ENCODE measurements at regions not wholly inside any gene's neighbourhood (a gene's known extent, or its start where the extent isn't known, plus 50 kb on each side); places are given as distances from the start of the nearest gene placed in this dataset.
"Not testable (repeated sequence)": the region's sequence is repeated elsewhere in the genome, so short reads cannot be mapped to it uniquely, and the experiment has no call there.

DNA sequence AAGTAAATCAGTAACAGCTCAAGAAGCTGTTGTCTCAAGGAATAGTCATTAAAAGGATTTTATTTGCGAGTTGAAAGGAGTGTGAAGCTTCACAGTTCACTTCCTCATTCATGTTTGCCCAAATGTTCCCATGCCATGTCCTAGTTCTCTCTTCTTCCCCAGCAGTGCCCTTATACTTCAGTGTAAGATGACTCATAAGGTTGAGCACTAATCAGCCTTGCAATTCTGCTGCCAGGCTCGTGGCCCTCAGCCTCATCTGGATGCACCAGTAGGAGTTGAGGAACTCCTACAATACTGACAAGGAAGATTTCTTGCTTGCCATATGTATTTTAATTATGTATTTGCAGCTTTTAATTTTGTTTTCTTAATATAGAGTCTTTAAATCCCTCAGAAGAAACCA is 1980.4 kb downstream of the SUCLG1 start:
- Histone ChIP-seq H3K9me3 (ENCODE audit: control insufficient read depth, insufficient read depth, low read length) (no peaks in the 10 kb centered on the region), H3K9ac (ENCODE audit: low read depth, low read length) (no peak overlapping the region), H3K36me3 (ENCODE audit: insufficient read depth, low read length) (no peaks in the 10 kb centered on the region), H3K4me1 (ENCODE audit: insufficient read depth, low read length) (no peaks in the 10 kb centered on the region)

DNA sequence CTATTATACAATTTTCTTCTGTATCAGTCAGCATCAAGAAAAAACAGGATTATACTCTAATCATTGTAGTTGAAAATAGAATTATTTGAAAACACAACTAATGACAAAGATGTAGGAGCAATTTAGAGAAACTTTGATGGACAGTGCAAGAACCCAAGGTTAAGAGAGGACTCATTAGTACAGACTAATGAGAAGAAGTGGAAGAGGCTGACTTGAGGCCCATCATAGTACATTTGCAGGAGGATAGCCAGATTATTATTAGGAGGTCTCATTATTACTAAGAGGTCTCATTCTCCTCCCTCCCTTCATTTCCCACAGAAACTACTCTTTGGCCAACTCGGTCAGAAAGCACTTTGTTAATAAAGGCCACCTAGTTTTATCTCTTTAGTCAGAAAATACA is 1983.0 kb downstream of the SUCLG1 start:
- no peaks in the 10 kb centered on the region for H3K4me1 ChIP-seq (ENCODE audit: insufficient read depth, low read length)
- H3K9ac ChIP-seq (ENCODE audit: low read depth, low read length), result no peak overlapping the region

DNA sequence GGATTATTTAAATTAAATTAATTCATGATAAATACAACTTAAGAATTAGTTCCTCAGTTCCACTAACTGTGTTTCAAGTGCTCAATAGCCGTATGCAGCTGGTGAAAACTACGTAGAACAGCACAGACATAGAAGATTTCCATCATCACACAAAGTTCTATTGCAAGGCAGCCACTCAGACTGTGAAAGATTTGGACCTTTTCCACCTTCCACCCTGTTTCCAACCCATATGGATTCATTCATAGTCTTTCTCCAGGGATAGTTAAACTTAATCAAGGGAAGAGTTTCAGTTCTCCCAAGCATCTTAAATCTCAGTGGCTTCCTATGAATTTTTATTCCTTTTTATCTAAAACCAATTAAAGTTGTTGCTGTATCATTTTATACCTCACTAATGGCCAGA is 2030.8 kb downstream of the SUCLG1 start:
- Histone ChIP-seq H3K4me1 (ENCODE audit: insufficient read depth, low read length) (no peaks in the 10 kb centered on the region), H3K36me3 (ENCODE audit: insufficient read depth, low read length) (no peaks in the 10 kb centered on the region), H3K9me3 (ENCODE audit: control insufficient read depth, insufficient read depth, low read length) (no peaks in the 10 kb centered on the region), H3K9ac (ENCODE audit: low read depth, low read length) (no peak overlapping the region)

More for the DNA sequence above, 1983.0 kb downstream of the SUCLG1 start:
- Histone ChIP-seq H3K36me3 (ENCODE audit: insufficient read depth, low read length) (no peaks in the 10 kb centered on the region), H3K9me3 (ENCODE audit: control insufficient read depth, insufficient read depth, low read length) (no peaks in the 10 kb centered on the region)

DNA sequence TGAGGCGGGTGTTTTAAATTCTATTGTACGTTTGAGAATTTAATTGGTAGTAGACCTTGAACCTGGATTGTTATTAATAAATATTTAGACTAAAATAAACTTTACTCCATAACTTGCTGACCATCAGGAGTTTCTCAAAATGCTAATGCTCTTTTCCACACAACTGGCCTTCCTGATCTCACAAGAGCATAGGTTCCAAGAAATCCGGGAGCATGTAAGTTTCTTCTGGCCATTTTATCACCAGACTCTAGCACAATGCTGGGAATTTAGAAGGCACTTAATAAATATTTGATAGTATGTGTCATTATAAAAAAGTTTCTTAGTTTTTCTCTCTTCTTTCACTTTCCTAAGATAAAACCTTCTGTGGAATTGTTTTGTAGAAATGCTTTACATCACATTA is 2047.1 kb downstream of the SUCLG1 start:
- H3K9ac ChIP-seq (ENCODE audit: low read depth, low read length), result no peak overlapping the region

DNA sequence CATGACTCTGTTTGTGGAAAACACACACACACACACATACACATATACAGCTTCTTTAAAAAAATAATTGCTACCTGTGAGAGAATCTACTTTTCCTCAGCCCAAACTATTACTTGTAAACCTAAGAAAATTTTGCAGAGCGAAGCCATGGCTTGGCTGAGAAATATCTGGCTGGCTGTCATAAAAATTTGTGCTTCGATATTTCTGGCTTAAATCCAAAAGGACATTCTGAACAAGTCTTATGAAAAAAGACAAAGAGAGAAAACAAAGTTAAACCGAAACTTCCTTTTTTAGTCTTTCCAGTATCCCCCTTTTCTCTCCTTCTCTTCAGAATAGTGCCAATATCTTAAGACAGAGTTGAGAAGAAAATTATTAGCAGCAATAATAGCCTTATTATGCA is 2048.0 kb downstream of the SUCLG1 start:
- H3K9ac ChIP-seq (ENCODE audit: low read depth, low read length), result no peak overlapping the region
- no peaks in the 10 kb centered on the region for H3K4me1 ChIP-seq (ENCODE audit: insufficient read depth, low read length)
- no peaks in the 10 kb centered on the region for H3K9me3 ChIP-seq (ENCODE audit: control insufficient read depth, insufficient read depth, low read length)
- H3K36me3 ChIP-seq (ENCODE audit: insufficient read depth, low read length), result no peaks in the 10 kb centered on the region

More for the DNA sequence above, 2047.1 kb downstream of the SUCLG1 start:
- no peaks in the 10 kb centered on the region for H3K9me3 ChIP-seq (ENCODE audit: control insufficient read depth, insufficient read depth, low read length)
- no peaks in the 10 kb centered on the region for H3K36me3 ChIP-seq (ENCODE audit: insufficient read depth, low read length)
- no peaks in the 10 kb centered on the region for H3K4me1 ChIP-seq (ENCODE audit: insufficient read depth, low read length)

DNA sequence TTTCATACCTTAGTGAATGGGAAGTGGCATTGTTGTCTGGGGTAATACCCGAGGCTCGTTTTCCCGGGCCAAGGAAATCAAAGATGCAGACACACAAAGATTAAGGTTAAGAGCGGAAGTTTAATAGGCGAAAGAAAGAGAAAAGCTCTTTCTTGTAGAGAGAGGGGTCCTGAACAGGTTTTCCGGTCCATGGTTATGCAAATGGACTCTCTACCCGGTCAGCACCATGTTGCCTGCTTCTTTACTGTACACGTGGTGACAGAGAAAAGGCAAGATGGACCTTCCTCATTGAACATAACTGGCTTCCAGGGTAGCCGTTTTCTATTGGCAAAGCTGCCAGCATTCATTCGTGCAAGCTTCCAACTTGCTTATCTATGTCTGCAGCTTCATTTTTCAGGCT is 2063.5 kb downstream of the SUCLG1 start:
- no peak overlapping the region for H3K9ac ChIP-seq (ENCODE audit: low read depth, low read length)

DNA sequence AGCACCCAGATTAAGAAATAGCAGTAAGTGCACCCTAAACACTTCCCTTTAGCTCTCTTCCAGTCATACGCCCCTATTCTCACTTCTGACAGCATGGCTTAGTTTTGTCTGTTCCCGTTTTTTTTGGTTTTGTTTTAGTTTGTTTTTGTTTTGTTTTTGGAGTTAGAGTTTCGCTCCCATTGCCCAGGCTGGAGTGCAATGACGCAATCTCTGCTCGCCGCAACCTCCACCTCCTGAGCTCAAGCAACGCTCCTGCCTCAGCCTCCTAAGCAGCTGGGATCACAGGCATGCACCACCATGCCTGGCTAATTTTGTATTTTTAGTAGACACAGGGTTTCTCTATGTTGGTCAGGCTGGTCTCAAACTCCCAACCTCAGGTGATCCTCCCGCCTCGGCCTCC is 2067.7 kb downstream of the SUCLG1 start:
- Histone ChIP-seq H3K9me3 (ENCODE audit: control insufficient read depth, insufficient read depth, low read length) (no peaks in the 10 kb centered on the region), H3K4me1 (ENCODE audit: insufficient read depth, low read length) (peaks cover 4% of the 10 kb centered on the region; the same call in 1 of the 2 replicates), H3K9ac (ENCODE audit: low read depth, low read length) (no peak overlapping the region), H3K36me3 (ENCODE audit: insufficient read depth, low read length) (no peaks in the 10 kb centered on the region)

More for the DNA sequence above, 2063.5 kb downstream of the SUCLG1 start:
- Histone ChIP-seq H3K36me3 (ENCODE audit: insufficient read depth, low read length) (no peaks in the 10 kb centered on the region), H3K4me1 (ENCODE audit: insufficient read depth, low read length) (peaks cover 4% of the 10 kb centered on the region; the same call in 1 of the 2 replicates), H3K9me3 (ENCODE audit: control insufficient read depth, insufficient read depth, low read length) (no peaks in the 10 kb centered on the region)

DNA sequence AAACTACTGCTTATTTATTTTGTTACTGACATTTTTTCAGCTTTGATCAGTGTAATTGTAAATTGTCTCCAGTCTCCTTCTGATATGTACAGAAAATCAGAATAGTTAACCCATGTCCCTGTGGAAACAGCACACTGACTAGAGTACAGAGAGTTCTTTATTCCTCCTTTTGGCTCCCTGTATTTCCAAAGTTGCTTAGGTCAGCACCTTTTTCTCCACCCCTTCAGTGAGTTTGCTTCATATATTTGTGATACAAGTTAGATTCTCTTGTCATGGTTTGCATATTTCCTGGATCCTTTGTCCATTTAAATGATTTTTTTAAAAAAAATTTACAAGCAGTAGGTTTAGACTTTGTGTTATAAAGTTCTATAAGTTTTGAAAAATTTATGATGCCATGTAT is 2051.1 kb upstream of the LRRTM1 start:
- Histone ChIP-seq H3K9ac (ENCODE audit: low read depth, low read length) (no peak overlapping the region), H3K36me3 (ENCODE audit: insufficient read depth, low read length) (no peaks in the 10 kb centered on the region), H3K4me1 (ENCODE audit: insufficient read depth, low read length) (no peaks in the 10 kb centered on the region), H3K9me3 (ENCODE audit: control insufficient read depth, insufficient read depth, low read length) (no peaks in the 10 kb centered on the region; the same call in 1 of the 2 replicates)

DNA sequence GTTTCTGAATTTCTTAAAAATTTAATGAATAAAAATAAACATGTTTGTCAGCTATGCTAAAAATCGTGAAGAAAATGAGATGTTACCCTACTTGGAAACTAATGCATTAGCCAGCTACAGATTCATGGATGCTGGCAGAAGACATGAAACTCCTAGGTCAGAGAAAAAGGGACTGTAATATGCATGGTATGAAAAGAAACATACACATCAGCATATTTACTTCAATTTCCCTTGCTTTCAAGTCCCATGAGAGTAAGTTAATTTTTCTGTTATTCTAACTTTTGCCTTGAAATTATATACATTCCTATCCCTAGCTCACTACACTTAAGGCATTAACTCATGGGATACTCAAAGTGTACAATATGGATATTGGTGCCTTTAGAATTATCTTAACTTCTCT is 2041.4 kb upstream of the LRRTM1 start:
- Histone ChIP-seq H3K36me3 (ENCODE audit: insufficient read depth, low read length) (no peaks in the 10 kb centered on the region), H3K9me3 (ENCODE audit: control insufficient read depth, insufficient read depth, low read length) (no peaks in the 10 kb centered on the region)

DNA sequence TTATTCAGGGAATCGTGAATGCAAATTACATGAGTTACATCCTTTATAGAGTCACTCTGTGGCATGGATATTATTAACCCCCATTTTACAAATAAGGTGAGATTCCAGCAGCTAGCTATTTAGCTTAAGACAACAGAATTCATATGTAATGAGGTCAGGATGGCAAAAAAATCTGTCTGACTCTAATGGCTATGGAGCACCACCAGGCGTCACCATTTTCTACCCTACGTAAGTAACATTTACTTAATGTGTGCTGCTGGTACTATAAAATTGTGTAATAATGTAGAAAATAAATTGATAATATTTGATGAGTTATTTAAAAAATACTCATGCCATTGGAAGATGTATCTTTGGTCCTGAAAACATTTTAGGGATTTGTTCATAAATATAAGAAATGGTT is 2040.1 kb upstream of the LRRTM1 start:
- no peaks in the 10 kb centered on the region for H3K9me3 ChIP-seq (ENCODE audit: control insufficient read depth, insufficient read depth, low read length)
- H3K36me3 ChIP-seq (ENCODE audit: insufficient read depth, low read length), result no peaks in the 10 kb centered on the region
- H3K9ac ChIP-seq (ENCODE audit: low read depth, low read length), result no peak overlapping the region
- no peaks in the 10 kb centered on the region for H3K4me1 ChIP-seq (ENCODE audit: insufficient read depth, low read length)

More for the DNA sequence above, 2041.4 kb upstream of the LRRTM1 start:
- no peak overlapping the region for H3K9ac ChIP-seq (ENCODE audit: low read depth, low read length)
- H3K4me1 ChIP-seq (ENCODE audit: insufficient read depth, low read length), result no peaks in the 10 kb centered on the region

DNA sequence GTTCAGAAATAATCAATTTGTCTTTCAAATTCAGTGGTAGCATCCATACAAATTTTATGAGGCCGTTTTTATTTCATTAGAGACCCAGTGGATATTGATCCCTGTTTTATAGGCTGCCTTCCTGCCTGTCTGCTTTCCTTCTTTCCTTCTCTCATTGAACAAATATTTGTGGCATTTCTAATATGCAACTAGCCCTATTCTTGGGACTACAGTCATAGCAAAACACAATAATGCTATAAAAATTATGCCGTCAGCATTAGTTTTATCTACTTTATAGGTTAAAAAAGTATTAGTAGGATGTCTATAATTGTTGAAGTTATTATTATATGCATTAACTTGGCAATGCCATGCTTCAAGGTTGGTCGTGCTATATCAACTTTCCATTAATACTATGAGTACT is 2037.8 kb upstream of the LRRTM1 start:
- Histone ChIP-seq H3K36me3 (ENCODE audit: insufficient read depth, low read length) (no peaks in the 10 kb centered on the region), H3K9ac (ENCODE audit: low read depth, low read length) (no peak overlapping the region), H3K4me1 (ENCODE audit: insufficient read depth, low read length) (no peaks in the 10 kb centered on the region), H3K9me3 (ENCODE audit: control insufficient read depth, insufficient read depth, low read length) (no peaks in the 10 kb centered on the region)

DNA sequence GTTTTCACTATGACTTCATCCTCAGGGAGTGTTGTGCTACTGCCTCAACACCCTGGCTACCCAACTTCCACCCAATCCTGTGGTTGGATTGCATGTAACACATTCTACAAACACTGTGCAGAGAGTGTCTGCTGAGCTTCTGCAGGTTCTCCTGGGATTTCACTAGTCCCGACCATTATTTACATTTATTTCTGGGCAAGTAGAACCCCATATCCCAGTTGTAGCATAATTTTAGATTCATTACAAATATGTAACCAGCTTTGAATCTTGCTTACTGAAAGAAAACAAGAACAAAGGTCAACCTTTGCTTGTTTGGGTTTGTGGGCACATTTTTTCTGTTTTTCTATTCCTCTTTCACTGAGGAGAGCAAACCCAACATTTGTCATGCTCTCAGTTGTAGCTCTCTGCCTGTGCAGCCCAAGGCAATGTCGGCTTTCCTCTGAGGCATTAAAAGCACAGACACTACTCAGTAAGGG is 2036.1 kb upstream of the LRRTM1 start:
- H3K36me3 ChIP-seq (ENCODE audit: insufficient read depth, low read length), result no peaks in the 10 kb centered on the region
- no peaks in the 10 kb centered on the region for H3K9me3 ChIP-seq (ENCODE audit: control insufficient read depth, insufficient read depth, low read length)
- no peak overlapping the region for H3K9ac ChIP-seq (ENCODE audit: low read depth, low read length)
- no peaks in the 10 kb centered on the region for H3K4me1 ChIP-seq (ENCODE audit: insufficient read depth, low read length)

DNA sequence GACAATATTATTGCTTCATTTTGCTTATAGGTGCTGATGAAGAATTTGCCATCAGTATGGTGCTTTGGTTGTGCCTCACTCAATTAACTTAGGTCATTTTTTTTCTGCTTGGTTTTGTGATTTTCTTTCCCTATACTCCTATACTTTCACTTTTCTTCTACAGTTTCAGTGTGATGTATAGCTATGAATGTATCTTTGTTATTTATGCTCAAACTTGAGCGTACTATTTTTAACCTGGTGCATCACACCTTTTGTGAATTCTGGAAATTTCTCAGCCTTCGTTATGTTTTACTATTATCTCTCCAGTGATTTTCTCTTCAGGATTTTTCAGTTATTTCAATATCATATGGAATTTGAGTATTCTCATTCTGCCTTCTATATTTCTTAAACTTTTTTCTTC is 2035.3 kb upstream of the LRRTM1 start:
- no peaks in the 10 kb centered on the region for H3K9me3 ChIP-seq (ENCODE audit: control insufficient read depth, insufficient read depth, low read length)
- no peaks in the 10 kb centered on the region for H3K4me1 ChIP-seq (ENCODE audit: insufficient read depth, low read length)
- H3K9ac ChIP-seq (ENCODE audit: low read depth, low read length), result no peak overlapping the region
- no peaks in the 10 kb centered on the region for H3K36me3 ChIP-seq (ENCODE audit: insufficient read depth, low read length)

DNA sequence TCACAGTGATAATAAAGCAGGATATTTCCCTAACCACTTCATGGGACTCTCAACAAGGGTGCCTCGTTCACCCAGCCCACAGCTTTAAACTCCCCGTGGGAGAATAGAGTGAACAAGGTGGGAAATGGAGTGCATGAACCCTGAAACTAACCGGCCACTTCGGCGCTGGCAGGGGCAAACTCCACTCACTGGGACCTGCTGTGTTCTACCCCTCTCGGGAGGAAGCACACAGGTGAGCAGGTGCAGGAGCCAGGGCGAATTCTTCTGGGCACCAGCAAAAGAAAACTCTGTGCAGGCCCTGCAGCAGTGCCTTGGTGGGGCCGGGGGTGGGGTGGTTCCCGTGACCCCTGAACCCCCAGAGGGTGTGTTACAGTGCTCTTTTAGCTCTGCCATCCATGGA is 2029.1 kb upstream of the LRRTM1 start:
- Histone ChIP-seq H3K9me3 (ENCODE audit: control insufficient read depth, insufficient read depth, low read length) (no peaks in the 10 kb centered on the region), H3K4me1 (ENCODE audit: insufficient read depth, low read length) (no peaks in the 10 kb centered on the region), H3K36me3 (ENCODE audit: insufficient read depth, low read length) (no peaks in the 10 kb centered on the region), H3K9ac (ENCODE audit: low read depth, low read length) (no peak overlapping the region)

DNA sequence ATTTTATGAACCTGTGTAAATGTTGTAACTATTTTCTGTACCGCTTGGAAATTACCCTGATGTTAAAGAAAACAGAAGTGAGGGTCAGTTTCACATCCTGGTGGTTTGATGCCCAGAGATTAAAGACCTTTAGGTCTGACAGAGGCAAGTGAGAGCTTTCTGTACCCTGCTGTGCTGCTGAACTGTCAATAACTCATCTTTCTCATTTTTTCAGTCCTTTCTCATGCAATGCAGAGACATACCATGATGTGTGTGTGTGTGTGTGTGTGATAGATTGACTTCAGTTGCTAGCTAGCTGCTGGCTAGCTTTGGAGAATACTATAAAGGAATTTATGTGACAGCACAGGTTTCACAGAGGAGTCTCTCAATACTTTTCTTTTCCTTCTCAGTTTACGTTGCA is 2025.6 kb upstream of the LRRTM1 start:
- no peaks in the 10 kb centered on the region for H3K9me3 ChIP-seq (ENCODE audit: control insufficient read depth, insufficient read depth, low read length)
- H3K36me3 ChIP-seq (ENCODE audit: insufficient read depth, low read length), result no peaks in the 10 kb centered on the region
- H3K4me1 ChIP-seq (ENCODE audit: insufficient read depth, low read length), result no peaks in the 10 kb centered on the region
- H3K9ac ChIP-seq (ENCODE audit: low read depth, low read length), result no peak overlapping the region

DNA sequence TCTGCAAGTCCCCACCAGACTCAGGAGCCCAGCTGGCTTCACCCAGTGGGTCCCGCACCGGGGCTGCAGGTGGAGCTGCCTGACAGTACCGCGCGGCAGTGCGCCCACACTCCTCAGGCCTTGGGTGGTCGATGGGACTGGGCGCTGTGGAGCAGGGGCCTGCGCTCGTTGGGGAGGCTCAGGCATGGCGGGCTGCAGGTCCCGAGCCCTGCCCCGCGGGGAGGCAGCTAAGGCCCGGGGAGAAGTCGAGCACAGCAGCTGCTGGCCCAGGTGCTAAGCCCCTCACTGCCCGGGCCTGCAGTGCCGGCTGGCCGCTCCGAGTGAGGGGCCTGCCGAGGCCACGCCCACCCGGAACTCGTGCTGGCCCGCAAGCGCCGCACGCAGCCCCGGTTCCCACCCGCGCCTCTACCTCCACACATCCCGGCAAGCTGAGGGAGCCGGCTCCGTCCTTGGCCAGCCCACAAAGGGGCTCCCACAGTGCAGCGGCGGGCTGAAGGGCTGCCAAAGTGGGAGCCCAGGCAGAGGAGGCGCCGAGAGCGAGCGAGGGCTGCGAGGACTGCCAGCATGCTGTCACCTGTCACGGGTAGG is 2021.7 kb upstream of the LRRTM1 start:
- not testable (repeated sequence) for H3K36me3 ChIP-seq (ENCODE audit: insufficient read depth, low read length); H3K4me1 ChIP-seq (ENCODE audit: insufficient read depth, low read length); H3K9ac ChIP-seq (ENCODE audit: low read depth, low read length); H3K9me3 ChIP-seq (ENCODE audit: control insufficient read depth, insufficient read depth, low read length)
